ENCODE measurements at regions not wholly inside any gene's neighbourhood (a gene's known extent, or its start where the extent isn't known, plus 50 kb on each side); places are given as distances from the start of the nearest gene placed in this dataset.

DNA sequence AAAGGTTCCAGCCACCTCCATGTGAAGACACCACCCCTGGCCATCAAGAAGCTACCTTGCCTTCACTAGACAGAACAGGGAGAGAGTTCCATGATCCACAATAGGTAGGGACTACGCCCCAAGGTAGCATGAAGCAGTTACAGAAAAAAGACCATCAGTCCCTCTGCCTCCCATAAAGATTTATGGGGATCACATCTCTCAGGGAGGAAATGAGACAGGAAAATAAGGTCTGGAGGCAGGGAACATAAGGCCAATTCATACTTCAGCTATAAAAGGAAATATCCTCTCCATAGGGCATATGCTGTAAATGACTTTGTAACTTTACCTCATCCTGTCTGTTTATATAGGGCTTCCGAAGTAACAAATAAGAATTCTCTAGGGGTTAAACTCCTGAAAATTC lies 129.4 kb downstream of the OR2B2 start:
- Histone ChIP-seq H3K4me1 (no peaks in the 10 kb centered on the region), H3K9me3 (no peaks in the 10 kb centered on the region), H3K4me3 (no peak overlapping the region), H3K27me3 (peaks cover 59% of the 10 kb centered on the region), H3K27ac (no peak overlapping the region), H3K36me3 (no peaks in the 10 kb centered on the region)
- TF ChIP-seq POLR2AphosphoS5 (IDR thresholded peaks at IDR 0.05) (no peak), POLR2A (IDR thresholded peaks at IDR 0.05) (no peak), EP300 (IDR thresholded peaks at IDR 0.05) (no peak)
- TF ChIP-seq, protein P1, sequence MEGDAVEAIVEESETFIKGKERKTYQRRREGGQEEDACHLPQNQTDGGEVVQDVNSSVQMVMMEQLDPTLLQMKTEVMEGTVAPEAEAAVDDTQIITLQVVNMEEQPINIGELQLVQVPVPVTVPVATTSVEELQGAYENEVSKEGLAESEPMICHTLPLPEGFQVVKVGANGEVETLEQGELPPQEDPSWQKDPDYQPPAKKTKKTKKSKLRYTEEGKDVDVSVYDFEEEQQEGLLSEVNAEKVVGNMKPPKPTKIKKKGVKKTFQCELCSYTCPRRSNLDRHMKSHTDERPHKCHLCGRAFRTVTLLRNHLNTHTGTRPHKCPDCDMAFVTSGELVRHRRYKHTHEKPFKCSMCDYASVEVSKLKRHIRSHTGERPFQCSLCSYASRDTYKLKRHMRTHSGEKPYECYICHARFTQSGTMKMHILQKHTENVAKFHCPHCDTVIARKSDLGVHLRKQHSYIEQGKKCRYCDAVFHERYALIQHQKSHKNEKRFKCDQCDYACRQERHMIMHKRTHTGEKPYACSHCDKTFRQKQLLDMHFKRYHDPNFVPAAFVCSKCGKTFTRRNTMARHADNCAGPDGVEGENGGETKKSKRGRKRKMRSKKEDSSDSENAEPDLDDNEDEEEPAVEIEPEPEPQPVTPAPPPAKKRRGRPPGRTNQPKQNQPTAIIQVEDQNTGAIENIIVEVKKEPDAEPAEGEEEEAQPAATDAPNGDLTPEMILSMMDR (IDR thresholded peaks at IDR 0.05) = no peak
- no peak for ATAC-seq
- 83 to 91% methylated on average over 2 of the region's 2 CpGs for WGBS, 2 donors (ENCODE audit: low coverage in 1 of 2)

DNA sequence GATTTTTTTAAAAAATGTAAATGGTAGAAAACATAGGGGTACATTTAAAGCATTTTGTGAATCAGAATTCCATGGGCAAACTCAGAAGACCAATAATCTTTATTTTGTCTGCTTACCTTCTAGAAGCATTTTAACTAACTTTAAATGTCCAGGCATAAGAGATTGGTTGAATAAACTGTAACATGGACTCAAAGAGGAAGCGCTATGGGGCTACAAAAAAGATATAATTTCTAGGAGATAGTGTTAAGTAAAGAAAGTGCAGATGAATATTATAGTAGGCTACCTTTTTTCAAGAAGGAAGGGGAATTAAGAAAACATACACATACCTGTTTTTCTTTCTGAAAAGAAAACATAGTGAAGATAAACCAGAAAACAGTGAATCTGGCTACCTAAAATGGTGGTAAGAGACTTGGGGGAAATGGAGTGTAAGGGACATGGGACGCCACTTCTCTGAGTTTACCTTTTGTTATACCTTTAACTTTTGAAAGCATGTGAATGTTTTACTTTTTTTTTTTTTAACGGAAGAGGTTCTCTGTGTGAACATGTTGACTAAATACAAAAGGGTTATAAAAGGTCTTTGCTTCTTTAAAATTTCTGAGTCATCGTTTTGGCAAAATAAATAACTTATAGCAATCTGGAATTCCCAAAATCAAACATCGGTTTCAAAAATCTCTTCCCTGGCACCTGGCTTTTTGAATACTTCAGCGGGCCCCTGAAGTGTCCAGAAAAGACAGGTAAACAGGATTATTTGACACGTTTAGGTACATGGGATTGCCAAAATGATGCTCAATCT lies 133.4 kb downstream of the OR2B2 start:
- TF ChIP-seq POLR2A (IDR thresholded peaks at IDR 0.05) (no peak), POLR2AphosphoS5 (IDR thresholded peaks at IDR 0.05) (no peak), EP300 (IDR thresholded peaks at IDR 0.05) (no peak)
- TF ChIP-seq, protein P1 (IDR thresholded peaks at IDR 0.05) = no peak
- Histone ChIP-seq H3K27ac (no peak overlapping the region), H3K36me3 (no peaks in the 10 kb centered on the region), H3K4me3 (no peak overlapping the region), H3K9me3 (no peaks in the 10 kb centered on the region), H3K27me3 (peaks cover 50% of the 10 kb centered on the region), H3K4me1 (no peaks in the 10 kb centered on the region)
- WGBS, 2 donors (ENCODE audit: low coverage in 1 of 2) = 81 to 84% methylated on average over 6 to 7 of the region's 7 CpGs
- no peak for ATAC-seq

DNA sequence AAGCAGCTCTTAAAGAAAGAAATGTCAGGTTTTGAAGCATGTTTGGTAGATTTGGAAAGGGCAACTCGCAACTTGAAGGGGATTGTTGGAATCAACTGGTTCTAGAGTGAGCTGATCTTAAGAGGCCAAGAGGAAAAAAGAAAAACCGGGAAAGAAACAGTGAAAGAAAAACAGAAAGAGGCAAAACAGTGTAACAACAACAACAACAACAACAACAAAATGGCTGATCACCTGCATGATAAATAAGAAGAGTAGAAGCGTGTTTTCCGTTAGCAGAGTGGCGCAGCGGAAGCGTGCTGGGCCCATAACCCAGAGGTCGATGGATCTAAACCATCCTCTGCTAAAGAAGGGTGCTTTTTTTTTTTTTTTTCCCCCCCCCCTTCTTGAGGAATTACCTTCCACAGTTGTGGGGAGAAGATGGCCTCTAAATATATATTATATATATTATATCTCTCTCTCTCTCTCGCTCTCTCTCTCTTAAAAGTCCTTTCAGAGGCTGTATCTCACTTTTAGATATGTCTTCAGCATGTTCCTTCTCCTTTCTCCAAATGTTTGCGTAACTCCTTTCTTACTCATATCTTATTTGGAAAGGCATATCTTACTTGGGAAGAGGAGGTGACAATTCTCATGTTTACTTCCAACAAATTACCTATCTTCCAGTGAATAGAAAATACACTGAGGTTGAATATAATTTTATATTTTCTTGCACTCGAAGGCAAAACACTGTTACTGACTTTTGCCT lies 134.4 kb downstream of the OR2B2 start:
- Histone ChIP-seq H3K27me3 (peaks cover 46% of the 10 kb centered on the region), H3K4me3 (no peak overlapping the region), H3K4me1 (peaks cover 0 to 1% (median 0%) of the 10 kb centered on the region in 3 donors), H3K36me3 (no peaks in the 10 kb centered on the region), H3K27ac (no peak overlapping the region), H3K9me3 (no peaks in the 10 kb centered on the region)
- TF ChIP-seq POLR2A (IDR thresholded peaks at IDR 0.05) (no peak), EP300 (IDR thresholded peaks at IDR 0.05) (no peak), POLR2AphosphoS5 (IDR thresholded peaks at IDR 0.05) (no peak)
- TF ChIP-seq, protein P1 (IDR thresholded peaks at IDR 0.05) = no peak
- no peak for ATAC-seq
- WGBS, 2 donors (ENCODE audit: low coverage in 1 of 2) = 75 to 89% methylated on average over 3 to 11 of the region's 11 CpGs

DNA sequence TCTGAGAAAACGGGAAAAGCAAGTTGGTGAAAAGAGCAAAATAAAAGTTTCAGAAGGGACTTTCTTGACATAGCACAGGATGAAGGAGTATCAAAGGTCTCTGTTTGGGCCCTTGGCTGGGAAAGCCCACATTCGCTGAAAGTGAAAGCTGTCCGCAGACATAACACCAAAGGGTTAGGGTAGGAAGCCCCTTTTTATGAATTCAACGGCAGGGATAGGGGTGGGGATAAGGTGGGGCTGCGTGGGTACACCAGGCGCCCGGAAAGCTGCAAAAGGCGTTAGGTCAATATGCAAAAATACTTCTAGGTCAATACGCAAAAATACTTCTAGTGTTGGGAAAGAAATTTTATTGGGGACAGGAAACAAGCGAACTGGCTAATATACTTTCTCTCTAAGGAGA lies 135.1 kb downstream of the OR2B2 start:
- TF ChIP-seq POLR2A (IDR thresholded peaks at IDR 0.05) (no peak), POLR2AphosphoS5 (IDR thresholded peaks at IDR 0.05) (no peak), EP300 (IDR thresholded peaks at IDR 0.05) (no peak)
- TF ChIP-seq, protein P1 (IDR thresholded peaks at IDR 0.05) = no peak
- Histone ChIP-seq H3K4me3 (no peak overlapping the region), H3K9me3 (no peaks in the 10 kb centered on the region), H3K36me3 (no peaks in the 10 kb centered on the region), H3K27me3 (peaks cover 46% of the 10 kb centered on the region), H3K4me1 (peaks cover 0 to 8% (median 0%) of the 10 kb centered on the region in 3 donors), H3K27ac (no peak overlapping the region)
- 72 to 77% methylated on average over 5 to 10 of the region's 10 CpGs for WGBS, 2 donors (ENCODE audit: low coverage in 1 of 2)
- no peak for ATAC-seq

All from gastroesophageal sphincter (tissue), 4 donors.